HTR-8/SVneo (cell line): ENCODE measurements at regions not wholly inside any gene's neighbourhood (a gene's known extent, or its start where the extent isn't known, plus 50 kb on each side); places are given as distances from the start of the nearest gene placed in this dataset.

Experiments used
- DNase-seq: peaks from one replicate; pipeline ENCODE4 v3.0.0; 2011; ENCODE audit warnings: low spot score, mixed read lengths; ENCODE audit not compliant: insufficient read length
- FAIRE-seq: peaks from 2 replicates; lab custom pipeline; 2011; peaks lifted over from hg19 to GRCh38; lab: Jason Lieb, UNC

GRCh38 chr1:232457595-232457994, 172.3 kb downstream of the SIPA1L2 start:
- DNase-seq (no peak), FAIRE-seq (no peak)

DNA sequence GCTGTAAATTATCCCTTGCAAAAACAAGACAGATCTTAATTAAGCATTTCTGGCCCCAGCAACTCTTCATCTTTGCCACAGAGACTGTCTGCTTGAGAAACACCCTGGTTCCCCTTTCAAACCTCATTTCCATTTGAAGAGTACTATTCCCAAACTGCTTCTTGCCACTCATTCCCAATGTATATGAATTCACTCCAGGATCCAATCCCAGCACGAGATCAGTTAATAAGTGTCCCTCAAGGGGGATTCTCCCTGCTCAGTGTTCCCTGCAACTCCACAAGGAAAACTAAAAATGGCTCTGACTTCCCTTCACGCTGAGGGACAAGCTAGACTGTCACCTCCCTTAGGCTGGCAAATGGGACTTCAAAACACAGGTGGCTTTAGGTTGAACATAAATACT, 173.2 kb downstream of the SIPA1L2 start:
- FAIRE-seq = no peak
- DNase-seq = no peak

DNA sequence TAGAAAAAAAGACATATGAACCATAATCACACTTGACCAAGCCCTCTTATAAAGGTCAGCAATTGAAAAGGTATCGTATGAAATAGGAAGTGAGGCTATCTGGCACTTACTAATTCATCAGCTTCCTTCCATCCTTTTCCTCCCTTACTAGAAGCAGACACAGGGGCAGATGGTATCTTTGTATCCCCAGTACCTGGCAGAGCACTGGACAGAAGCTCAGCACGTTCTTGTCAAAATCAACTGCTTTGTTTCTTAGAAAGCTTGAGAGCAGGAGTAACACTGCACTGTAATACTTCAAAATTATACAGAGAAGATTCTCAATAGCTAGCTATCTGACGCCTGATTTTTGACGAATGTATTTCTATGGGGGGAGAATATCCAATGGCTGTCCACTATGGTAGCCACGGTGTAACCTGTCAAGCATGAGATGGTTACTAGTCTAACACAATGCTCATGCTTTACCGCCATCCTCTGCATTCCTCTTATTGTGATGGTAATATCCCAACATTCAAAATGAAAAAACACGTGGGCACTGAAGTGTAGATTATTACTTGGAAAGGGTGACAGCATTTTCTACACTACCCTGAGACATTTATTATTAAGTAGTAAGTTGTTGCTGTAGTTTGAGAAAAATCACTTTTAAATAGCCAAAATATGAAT, 175.6 kb downstream of the SIPA1L2 start:
- FAIRE-seq (no peak), DNase-seq (no peak)

GRCh38 chr1:232452736-232453440, 177.0 kb downstream of the SIPA1L2 start:
- DNase-seq = no peak
- no peak for FAIRE-seq

- FAIRE-seq = no peak
Observed at GRCh38 chr1:232452117-232452516, 177.8 kb downstream of the SIPA1L2 start.

GRCh38 chr1:232451506-232451905, 178.4 kb downstream of the SIPA1L2 start:
- DNase-seq (no peak), FAIRE-seq (no peak)

More at GRCh38 chr1:232452117-232452516, 177.8 kb downstream of the SIPA1L2 start:
- no peak for DNase-seq

- FAIRE-seq (no peak), DNase-seq (no peak)
Observed at GRCh38 chr1:232450615-232451014, 179.3 kb downstream of the SIPA1L2 start.

GRCh38 chr1:232447125-232447524, 182.8 kb downstream of the SIPA1L2 start:
- DNase-seq (no peak), FAIRE-seq (no peak)

DNA sequence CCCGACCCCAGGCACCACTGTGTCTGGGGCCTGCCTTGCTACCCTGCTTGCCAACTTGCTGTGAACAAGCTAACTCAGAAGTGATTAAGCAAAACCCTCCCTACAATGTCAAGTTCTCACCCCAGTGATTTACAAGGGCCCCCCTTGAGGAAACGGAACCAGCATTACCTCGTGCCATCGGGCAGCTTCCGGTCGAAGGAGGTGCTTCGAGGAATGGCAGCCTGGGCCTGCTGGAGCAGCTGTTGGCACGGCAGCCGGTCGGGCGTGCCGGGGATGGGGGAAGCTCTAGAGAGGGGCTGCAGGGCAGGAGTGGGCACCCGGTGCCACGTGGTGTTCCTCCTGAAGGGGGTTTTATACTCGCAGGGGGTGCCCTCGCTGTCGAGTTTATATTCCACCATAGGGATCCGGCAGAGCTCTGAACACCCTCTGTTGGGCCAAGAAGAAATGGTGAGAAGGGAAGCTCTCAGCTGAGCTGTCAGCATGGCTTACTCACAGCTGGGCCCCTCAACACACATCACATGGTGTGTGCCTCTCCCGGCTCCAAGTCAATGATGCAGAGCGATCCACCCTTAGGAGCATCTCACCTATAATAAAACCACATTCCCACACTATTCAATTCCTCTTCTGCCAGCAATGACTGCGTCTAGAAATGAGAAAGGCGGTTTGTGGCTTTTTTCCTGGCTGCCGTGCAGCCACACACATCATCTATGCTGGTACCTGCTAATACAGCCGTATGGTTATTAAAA, 184.4 kb downstream of the SIPA1L2 start:
- DNase-seq (no peak), FAIRE-seq (no peak)

DNA sequence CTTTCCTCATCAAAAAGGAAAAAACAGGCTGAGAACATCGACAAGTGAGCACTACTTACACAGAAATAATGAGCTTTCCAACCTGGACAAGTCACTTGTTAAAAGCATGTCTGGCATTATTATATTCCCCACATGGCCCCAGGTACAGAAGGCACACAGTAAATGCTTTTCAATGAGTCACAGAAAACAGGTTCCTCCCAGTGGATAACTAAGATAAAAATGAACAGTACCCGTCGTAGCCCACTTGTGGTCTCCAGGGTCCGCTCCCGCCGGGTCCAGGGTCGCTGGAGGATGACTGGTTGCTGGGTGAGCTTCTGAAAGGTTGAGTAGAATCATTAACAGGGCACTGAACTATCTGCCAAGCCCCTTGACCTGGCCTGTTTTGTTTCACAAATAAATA, 186.6 kb downstream of the SIPA1L2 start:
- no peak for FAIRE-seq
- DNase-seq = no peak

GRCh38 chr1:232441036-232441411, 188.9 kb downstream of the SIPA1L2 start:
- FAIRE-seq (no peak), DNase-seq (no peak)

DNA sequence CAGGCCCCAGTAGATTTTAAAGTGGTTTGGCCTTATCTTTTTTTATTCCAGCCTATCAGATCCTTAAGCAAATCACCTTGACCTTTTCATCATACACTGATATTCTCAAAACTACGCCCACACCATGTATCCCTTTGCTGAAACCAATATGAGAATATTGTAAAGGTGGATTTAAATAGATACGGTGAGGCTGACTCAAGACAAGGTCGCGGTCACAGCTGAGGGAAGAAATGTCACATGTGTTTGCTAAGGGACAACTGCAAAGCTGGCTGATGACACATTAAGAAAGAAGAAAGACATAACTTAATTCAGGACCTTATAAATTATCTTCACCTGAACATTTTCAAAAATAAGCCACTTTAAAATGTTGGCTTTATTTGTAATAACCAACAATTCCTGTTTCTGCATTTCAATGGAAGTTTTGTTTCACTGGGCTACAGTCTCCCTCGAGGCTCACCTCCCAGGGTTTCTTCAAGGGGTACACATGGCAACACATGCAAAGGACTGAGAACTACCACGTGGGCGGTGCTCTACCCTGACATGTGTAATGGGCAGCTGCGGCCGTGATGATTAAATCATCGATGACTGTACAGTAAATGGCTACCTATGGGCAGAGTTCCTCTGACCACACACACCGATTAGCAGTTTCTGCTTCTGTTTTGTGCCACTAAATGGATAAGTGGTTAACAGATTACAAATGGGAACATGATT, 189.5 kb downstream of the SIPA1L2 start:
- DNase-seq (no peak), FAIRE-seq (no peak)

DNA sequence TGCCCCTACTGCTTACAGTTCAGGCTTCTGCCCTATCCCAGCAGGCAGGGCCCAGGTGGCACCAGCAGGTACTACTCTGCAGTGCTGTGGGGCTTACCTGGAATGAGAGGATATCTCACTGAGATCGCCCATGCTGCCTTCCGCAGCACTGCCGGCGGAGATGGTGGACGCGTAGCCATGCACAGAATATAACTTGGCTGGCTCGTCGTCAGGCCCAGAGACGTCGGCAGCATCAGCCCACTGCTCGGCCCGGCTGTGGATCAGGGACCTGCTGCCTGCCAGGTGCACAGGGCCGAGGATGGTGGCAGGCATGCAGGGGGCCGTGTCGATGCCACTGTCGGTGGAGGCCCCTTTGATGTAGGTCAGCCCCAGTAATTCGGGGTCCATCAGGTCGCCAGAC, 190.9 kb downstream of the SIPA1L2 start:
- DNase-seq = no peak
- FAIRE-seq = no peak

DNA sequence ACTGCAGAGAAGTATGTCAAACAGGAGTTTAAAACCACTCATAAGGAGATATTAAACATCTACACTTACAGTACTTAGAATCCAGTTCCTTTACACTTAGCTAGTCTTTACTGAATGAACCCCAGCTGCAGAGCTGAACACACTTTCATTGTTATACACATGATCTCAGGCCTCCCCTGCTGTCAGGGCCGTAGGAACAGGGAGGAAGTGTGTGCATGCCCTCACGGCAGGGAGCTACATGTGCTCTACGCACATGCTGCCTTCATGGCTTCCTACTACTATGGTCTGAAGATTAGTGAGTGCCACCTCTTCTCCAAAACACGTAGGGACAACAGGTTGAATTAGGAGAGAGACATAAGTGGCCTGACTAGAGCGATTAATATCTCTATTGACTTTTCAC, 191.5 kb downstream of the SIPA1L2 start:
- DNase-seq (no peak), FAIRE-seq (no peak)

- DNase-seq = no peak
- no peak for FAIRE-seq
Observed at GRCh38 chr1:232437510-232437909, 192.4 kb downstream of the SIPA1L2 start.

DNA sequence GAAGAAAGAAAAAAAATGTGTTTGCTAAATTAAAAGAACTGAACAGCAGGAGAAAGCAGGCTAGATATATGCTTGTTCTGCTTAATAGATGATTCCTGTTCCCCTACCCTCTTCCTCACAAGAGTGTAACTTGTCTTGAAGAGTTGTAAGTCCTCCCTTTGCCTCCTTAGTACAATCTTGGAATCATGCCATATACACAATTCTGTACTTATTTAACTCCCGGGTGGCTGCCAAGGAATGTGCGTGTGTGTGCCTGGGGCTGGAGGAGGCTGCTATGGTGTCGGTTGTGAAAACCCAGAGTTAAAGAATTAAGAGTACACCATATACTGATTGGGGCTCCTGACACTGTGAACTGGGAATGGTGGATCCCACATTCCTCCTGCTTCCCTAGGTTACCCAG, 194.2 kb downstream of the SIPA1L2 start:
- DNase-seq = no peak
- FAIRE-seq = no peak

DNA sequence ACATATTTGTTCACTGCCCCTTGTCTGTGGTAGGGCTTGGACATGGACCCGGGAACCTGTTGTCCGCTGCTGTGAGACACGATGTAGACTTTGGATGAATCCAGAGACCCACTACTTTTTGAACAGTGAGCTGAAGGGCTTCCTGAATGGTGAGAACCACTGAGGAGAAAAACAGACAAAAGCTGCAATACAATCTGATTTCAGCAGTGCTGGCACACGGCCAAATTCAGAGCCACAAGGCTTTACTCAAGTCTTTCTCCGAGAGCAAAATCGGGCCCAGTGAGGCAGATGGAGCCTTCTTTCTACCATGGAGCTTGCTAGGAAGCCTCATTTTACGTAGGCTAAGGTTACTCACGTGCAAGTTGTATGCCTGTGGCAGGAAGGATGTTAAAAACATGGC, 197.6 kb downstream of the SIPA1L2 start:
- no peak for FAIRE-seq
- no peak for DNase-seq

GRCh38 chr1:232431748-232432147, 198.2 kb downstream of the SIPA1L2 start:
- FAIRE-seq (no peak), DNase-seq (no peak)

DNA sequence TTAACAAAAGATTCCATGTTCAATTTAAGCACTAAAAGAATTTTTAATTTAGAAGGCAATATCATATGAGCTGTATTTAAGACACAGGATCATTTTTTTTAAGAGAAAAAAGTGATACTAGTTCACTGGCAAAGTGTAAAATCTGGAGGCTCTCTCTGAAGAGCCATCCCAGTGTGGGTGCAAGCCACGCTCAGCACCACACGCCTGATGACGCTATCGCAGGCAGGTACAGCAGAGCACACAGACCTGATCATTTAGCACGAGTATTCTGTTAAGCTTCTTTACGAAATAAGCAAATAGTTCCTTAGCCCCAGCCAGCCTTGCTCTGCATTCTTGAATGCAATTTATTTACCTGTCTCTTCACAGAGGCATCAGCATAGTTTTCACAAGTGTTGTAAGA, 198.6 kb downstream of the SIPA1L2 start:
- no peak for FAIRE-seq
- DNase-seq = no peak

GRCh38 chr1:232430467-232430866, 199.5 kb downstream of the SIPA1L2 start:
- DNase-seq (no peak), FAIRE-seq (no peak)
